AG04450 (cell line): ENCODE measurements at regions not wholly inside any gene's neighbourhood (a gene's known extent, or its start where the extent isn't known, plus 50 kb on each side); places are given as distances from the start of the nearest gene placed in this dataset.

Source experiments
- CTCF ChIA-PET: fragments of 300-600, 350-600 bp; formaldehyde crosslinking; extraction: SDS; loops from one replicate; lab custom pipeline; 2022; ENCODE audit warnings: antibody characterized with exemption, inconsistent platforms; lab: Charles Lee
- POLR2A ChIA-PET: fragments of 350-600 bp; formaldehyde crosslinking; extraction: SDS; loops from one replicate; lab custom pipeline; 2021; ENCODE audit warnings: antibody characterized with exemption, inconsistent platforms; lab: Yijun Ruan, JAX
- DNase-seq: peaks from one replicate; pipeline ENCODE4 v3.0.0-alpha.2; 2011; ENCODE audit warnings: low read depth, low spot score
- H3K27ac ChIP-seq: one replicate; pipeline ENCODE4 v1.5.1; 2012; ENCODE audit warnings: low read depth, low read length, control low read depth
- H3K27me3 ChIP-seq: one replicate; pipeline ENCODE4 v1.6.0; 2012; ENCODE audit warnings: low read length; ENCODE audit not compliant: control insufficient read depth, insufficient read depth
- H3K4me3 ChIP-seq: 2 replicates; pipeline ENCODE4 v1.5.1; 2011; ENCODE audit warnings: mild to moderate bottlenecking, low read depth, low read length, control low read depth
- H3K9me3 ChIP-seq: 2 replicates; pipeline ENCODE4 v1.5.1; 2012; ENCODE audit warnings: low read length; ENCODE audit not compliant: control insufficient read depth, insufficient read depth
- TF ChIP-seq, protein P1 (sequence below): IDR thresholded peaks from 2 replicates; pipeline ENCODE4 v1.5.1; 2011; ENCODE audit warnings: low read depth, low read length, control low read depth, inconsistent platforms

- ChIA-PET CTCF (no interaction called here), POLR2A (no interaction called here)
- Histone ChIP-seq H3K27ac (no peak overlapping the region), H3K9me3 (no peaks in the 10 kb centered on the region; the same call in 1 of the 2 replicates), H3K27me3 (no peaks in the 10 kb centered on the region), H3K4me3 (no peak overlapping the region)
- TF ChIP-seq, protein P1, sequence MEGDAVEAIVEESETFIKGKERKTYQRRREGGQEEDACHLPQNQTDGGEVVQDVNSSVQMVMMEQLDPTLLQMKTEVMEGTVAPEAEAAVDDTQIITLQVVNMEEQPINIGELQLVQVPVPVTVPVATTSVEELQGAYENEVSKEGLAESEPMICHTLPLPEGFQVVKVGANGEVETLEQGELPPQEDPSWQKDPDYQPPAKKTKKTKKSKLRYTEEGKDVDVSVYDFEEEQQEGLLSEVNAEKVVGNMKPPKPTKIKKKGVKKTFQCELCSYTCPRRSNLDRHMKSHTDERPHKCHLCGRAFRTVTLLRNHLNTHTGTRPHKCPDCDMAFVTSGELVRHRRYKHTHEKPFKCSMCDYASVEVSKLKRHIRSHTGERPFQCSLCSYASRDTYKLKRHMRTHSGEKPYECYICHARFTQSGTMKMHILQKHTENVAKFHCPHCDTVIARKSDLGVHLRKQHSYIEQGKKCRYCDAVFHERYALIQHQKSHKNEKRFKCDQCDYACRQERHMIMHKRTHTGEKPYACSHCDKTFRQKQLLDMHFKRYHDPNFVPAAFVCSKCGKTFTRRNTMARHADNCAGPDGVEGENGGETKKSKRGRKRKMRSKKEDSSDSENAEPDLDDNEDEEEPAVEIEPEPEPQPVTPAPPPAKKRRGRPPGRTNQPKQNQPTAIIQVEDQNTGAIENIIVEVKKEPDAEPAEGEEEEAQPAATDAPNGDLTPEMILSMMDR: no peak
- no peak for DNase-seq
Measured at GRCh38 chr1:70768216-70768615, 279.4 kb downstream of the PTGER3 start.

DNA sequence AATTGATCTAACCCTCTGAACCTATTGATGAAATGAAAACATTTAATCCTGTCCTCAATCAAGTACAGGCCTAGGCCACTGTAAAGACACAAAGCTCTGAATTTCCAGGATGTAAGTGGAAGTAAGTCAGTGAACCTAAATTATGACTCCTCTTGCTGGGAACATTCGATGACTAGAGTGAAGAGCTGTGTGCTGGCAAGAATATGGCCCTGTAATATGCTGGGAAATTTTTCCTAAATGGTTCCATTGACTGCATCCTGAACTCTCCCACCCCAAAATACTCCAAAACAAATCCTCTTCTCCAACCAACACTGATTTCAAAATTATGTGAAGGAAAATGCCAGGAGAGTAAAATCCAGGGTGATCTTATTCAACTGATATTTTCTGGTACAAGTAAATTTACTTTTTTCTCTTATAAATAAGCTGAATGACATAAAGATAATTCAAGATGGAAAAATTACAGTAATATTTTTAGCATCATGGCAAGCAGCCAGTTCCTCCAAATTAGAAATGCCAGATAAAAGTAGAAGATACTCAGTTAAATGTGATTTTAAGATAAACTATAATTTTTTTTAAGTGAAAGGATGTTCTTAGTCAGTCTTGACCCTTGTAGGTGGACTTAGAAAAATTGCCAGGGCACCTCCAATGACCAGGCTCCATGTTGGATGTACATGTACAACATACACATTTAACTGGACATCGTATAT, 269.4 kb downstream of the PTGER3 start:
- POLR2A ChIA-PET: no interaction called here
- TF ChIP-seq, protein P1: no peak
- Histone ChIP-seq H3K27me3 (no peaks in the 10 kb centered on the region), H3K27ac (no peak overlapping the region), H3K9me3 (peaks cover 15% of the 10 kb centered on the region; the same call in 1 of the 2 replicates), H3K4me3 (no peak overlapping the region)
- no peak for DNase-seq
- CTCF ChIA-PET: no interaction called here

GRCh38 chr1:70778934-70779333, 268.7 kb downstream of the PTGER3 start:
- TF ChIP-seq, protein P1: no peak
- ChIA-PET POLR2A (no interaction called here), CTCF (no interaction called here)
- Histone ChIP-seq H3K4me3 (no peak overlapping the region), H3K27ac (no peak overlapping the region), H3K27me3 (no peaks in the 10 kb centered on the region), H3K9me3 (peaks cover 8% of the 10 kb centered on the region; the same call in 1 of the 2 replicates)
- no peak for DNase-seq

GRCh38 chr1:70779571-70779970, 268.0 kb downstream of the PTGER3 start:
- no peak overlapping the region for H3K4me3 ChIP-seq
- TF ChIP-seq, protein P1: no peak
- no peak overlapping the region for H3K27ac ChIP-seq
- ChIA-PET POLR2A (no interaction called here), CTCF (no interaction called here)
- no peaks in the 10 kb centered on the region for H3K27me3 ChIP-seq
- peaks cover 2% of the 10 kb centered on the region; the same call in 1 of the 2 replicates for H3K9me3 ChIP-seq
- no peak for DNase-seq

- ChIA-PET POLR2A (no interaction called here), CTCF (no interaction called here)
- H3K4me3 ChIP-seq: no peak overlapping the region
- TF ChIP-seq, protein P1: no peak
- H3K9me3 ChIP-seq: no peaks in the 10 kb centered on the region
- no peaks in the 10 kb centered on the region for H3K27me3 ChIP-seq
- DNase-seq: no peak
- H3K27ac ChIP-seq: no peak overlapping the region
Measured at GRCh38 chr1:70785287-70785686, 262.3 kb downstream of the PTGER3 start.
